ENCODE measurements at regions not wholly inside any gene's neighbourhood (a gene's known extent, or its start where the extent isn't known, plus 50 kb on each side); places are given as distances from the start of the nearest gene placed in this dataset.
"Not testable (repeated sequence)": the region's sequence is repeated elsewhere in the genome, so short reads cannot be mapped to it uniquely, and the experiment has no call there.

- DNase-seq (ENCODE audit: low read depth) = no peak
Measured at GRCh38 chr6:19156443-19156842, 680.7 kb upstream of the ID4 start.

- DNase-seq (ENCODE audit: low read depth) = no peak
Measured at GRCh38 chr6:19157486-19157885, 679.7 kb upstream of the ID4 start.

- no peak for DNase-seq (ENCODE audit: low read depth)
Measured at GRCh38 chr6:19158586-19158985, 678.6 kb upstream of the ID4 start.

GRCh38 chr6:19159089-19159488 is 678.1 kb upstream of the ID4 start:
- no peak for DNase-seq (ENCODE audit: low read depth)

- DNase-seq (ENCODE audit: low read depth) = no peak
Measured at GRCh38 chr6:19159561-19159960, 677.6 kb upstream of the ID4 start.

GRCh38 chr6:19160081-19160730 is 677.0 kb upstream of the ID4 start:
- no peak for DNase-seq (ENCODE audit: low read depth)

- DNase-seq (ENCODE audit: low read depth) = no peak
Measured at GRCh38 chr6:19167251-19167650, 669.9 kb upstream of the ID4 start.

- DNase-seq (ENCODE audit: low read depth) = no peak
Measured at GRCh38 chr6:19169366-19169765, 667.8 kb upstream of the ID4 start.

GRCh38 chr6:19175023-19175422 is 662.1 kb upstream of the ID4 start:
- no peak for DNase-seq (ENCODE audit: low read depth)

- no peak for DNase-seq (ENCODE audit: low read depth)
Measured at GRCh38 chr6:19180348-19181072, 656.7 kb upstream of the ID4 start.

- no peak for DNase-seq (ENCODE audit: low read depth)
Measured at GRCh38 chr6:19181211-19181610, 656.0 kb upstream of the ID4 start.

- no peak for DNase-seq (ENCODE audit: low read depth)
Measured at GRCh38 chr6:19193624-19194023, 643.5 kb upstream of the ID4 start.

- DNase-seq (ENCODE audit: low read depth) = no peak
Measured at GRCh38 chr6:19204445-19204844, 632.7 kb upstream of the ID4 start.

GRCh38 chr6:19205076-19205475 is 632.1 kb upstream of the ID4 start:
- no peak for DNase-seq (ENCODE audit: low read depth)

- no peak for DNase-seq (ENCODE audit: low read depth)
Measured at GRCh38 chr6:19209202-19209601, 628.0 kb upstream of the ID4 start.

- DNase-seq (ENCODE audit: low read depth) = no peak
Measured at GRCh38 chr6:19210849-19211590, 626.1 kb upstream of the ID4 start.

- no peak for DNase-seq (ENCODE audit: low read depth)
Measured at GRCh38 chr6:19214231-19214630, 622.9 kb upstream of the ID4 start.

GRCh38 chr6:19219931-19220330 is 617.2 kb upstream of the ID4 start:
- DNase-seq (ENCODE audit: low read depth) = no peak

GRCh38 chr6:19231878-19232561 is 605.1 kb upstream of the ID4 start:
- DNase-seq (ENCODE audit: low read depth) = no peak

- DNase-seq (ENCODE audit: low read depth) = no peak
Measured at GRCh38 chr6:19245656-19246055, 591.5 kb upstream of the ID4 start.

- DNase-seq (ENCODE audit: low read depth) = not testable (repeated sequence)
Measured at GRCh38 chr6:19247181-19247580, 590.0 kb upstream of the ID4 start.

GRCh38 chr6:19256123-19256522 is 581.0 kb upstream of the ID4 start:
- not testable (repeated sequence) for DNase-seq (ENCODE audit: low read depth)

GRCh38 chr6:19261642-19262041 is 575.5 kb upstream of the ID4 start:
- no peak for DNase-seq (ENCODE audit: low read depth)
